NCI-H1092 (cell line): ENCODE measurements at regions not wholly inside any gene's neighbourhood (a gene's known extent, or its start where the extent isn't known, plus 50 kb on each side); places are given as distances from the start of the nearest gene placed in this dataset.
"Not testable (repeated sequence)": the region's sequence is repeated elsewhere in the genome, so short reads cannot be mapped to it uniquely, and the experiment has no call there.

Experiments used
- DNase-seq: peaks from one replicate; lab custom pipeline; 2025; lab: John Stamatoyannopoulos, UW

DNA sequence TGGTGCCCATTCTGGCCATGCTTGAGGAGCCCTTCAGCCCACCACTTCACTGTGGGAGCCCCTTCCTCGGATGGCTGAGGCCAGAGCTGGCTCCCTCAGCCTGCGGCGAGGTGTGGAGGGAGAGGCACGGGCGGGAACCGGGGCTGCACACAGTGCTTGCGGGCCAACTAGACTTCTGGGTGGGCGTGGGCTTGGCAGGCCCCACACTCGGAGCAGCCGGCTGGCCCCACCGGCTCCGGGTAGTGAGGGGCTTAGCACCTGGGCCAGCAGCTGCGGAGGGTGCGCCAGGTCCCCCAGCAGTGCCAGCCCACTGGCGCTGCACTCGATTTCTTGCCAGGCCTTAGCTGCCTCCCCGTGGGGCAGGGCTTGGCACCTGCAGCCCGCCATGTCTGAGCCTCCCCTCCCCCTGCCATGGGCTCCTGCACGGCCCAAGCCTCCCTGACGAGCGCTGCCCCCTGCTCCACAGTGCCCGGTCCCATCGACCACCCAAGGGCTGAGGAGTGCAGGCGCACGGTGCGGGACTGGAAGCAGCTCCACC is 554.2 kb downstream of the GABRG2 start:
- not testable (repeated sequence) for DNase-seq

- no peak for DNase-seq
These were observed 556.5 kb downstream of the GABRG2 start for GRCh38 chr5:162624110-162624509.

DNA sequence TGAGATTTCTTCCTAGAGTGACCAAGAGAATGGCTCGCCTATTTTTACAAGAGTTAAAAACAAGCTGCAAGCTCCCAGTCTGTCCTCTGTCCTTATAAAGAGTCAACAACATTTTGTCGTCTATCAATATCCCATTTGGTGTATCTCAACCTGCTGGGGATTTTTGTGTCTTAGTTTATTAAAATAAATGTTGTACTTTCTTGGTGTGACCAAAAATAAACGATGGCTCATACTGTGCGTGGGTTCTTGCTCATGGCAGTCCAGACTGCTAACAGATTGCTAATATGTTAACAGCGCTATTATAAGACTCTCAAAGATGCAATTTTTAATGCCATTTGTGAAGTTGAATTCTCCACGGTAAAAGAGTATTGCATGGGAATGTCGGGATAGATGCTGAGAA is 569.9 kb downstream of the GABRG2 start:
- DNase-seq: no peak

- no peak for DNase-seq
These were observed 571.3 kb downstream of the GABRG2 start for GRCh38 chr5:162638849-162639248.

DNA sequence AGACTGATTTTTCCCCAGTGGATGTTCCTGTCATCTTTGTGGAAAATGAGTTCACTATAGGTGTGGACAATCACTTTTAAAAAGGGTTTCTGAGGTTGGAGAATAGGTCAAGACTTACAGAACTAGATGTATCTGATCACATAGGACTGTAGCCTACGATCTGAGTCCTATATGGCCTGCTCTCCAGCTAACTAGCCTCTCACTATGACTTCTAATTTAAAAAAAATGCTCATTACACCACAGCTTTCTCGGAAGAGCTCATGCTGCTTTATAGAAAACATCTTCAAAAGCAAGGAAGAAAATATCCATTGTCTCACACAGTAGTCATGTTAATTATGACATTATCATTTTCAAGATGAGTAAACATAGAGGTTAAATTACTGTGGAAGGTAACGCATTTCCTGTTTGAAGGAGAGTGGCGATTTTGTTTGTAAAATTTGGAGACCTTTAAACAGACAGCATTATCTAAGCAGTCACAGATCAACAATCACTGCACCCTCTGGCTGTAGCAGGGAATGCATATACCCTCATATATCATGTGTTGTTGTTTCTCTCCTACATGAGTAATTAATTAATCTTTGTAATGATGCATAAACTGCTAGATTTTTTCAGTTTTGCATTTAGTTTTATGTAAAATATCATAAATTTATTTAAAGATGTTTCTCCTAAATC is 573.7 kb downstream of the GABRG2 start:
- DNase-seq: no peak

DNA sequence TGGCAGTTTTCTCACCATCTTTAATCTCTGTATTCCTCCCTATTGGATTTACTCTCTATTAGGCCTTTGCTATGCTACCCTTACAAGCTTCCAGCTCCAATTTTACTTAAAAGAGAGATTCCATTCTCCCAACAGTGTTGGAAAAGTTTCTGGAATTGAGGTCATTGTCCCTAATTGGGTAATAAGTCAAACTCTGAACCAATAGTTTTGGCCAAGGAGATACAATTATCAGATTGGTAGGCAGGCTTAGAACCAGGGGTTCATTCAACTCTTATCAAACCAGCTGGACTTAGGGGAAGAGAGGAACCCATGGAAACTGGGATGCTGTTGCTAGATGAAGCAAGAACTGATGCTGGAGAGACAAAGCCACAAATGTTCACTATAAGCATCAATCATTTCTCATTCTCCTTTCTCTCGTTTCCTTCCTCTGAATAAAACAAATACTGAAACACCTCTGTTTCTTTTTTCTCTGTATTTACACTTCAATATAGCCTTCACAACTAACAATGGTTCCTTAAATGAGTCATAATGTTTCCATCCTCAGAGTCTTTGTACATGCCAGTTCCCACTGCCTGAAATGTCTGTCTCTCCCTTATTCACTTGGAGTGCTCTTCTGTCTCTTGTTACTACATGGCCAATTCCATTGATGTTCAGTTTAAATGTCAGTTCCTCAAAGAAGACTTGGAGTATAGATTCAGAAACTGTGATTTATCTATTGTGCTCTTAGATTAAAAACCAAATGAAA is 587.3 kb downstream of the GABRG2 start:
- DNase-seq: no peak

DNA sequence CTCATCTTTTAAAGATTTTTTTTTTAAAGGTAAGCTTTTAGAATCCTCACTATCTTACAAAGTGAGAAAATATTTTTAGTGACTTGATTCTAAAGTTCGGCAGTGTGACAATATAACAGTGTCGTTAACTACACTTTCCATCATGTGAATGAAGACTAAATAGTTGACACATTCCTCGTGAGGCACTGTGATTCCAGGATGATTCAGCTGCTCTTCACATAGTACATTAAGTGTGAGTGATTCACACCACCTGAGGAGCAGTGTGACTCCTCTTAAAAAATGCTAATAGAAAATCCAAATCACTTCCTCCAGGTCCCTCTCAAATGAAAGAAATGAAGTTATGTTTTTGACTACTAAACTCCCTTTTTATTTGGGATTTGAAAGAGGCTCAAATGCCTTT is 589.5 kb downstream of the GABRG2 start:
- DNase-seq: no peak

GRCh38 chr5:162664846-162665245 is 597.3 kb downstream of the GABRG2 start:
- DNase-seq: no peak

- no peak for DNase-seq
These were observed 601.4 kb downstream of the GABRG2 start for GRCh38 chr5:162668926-162669325.

GRCh38 chr5:162672061-162672460 is 604.5 kb downstream of the GABRG2 start:
- DNase-seq: no peak

DNA sequence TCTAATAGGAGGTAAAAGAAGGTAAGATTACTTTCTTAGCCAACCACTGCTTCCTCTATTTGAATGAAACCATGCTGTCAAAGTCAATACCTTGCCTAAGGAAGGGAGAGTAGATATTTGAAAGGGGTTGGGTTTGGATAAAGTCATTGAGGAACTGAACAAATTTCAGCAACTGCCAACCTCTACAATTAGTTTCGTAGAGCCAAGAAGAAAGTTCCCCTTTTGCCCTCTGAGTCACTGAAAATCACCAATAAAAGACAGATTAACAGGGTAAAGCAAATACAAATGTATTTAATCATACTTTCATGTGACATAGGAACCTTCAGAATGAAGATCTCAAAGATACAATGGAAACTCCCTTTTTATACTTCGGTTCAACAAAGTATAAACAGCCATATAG is 615.7 kb downstream of the GABRG2 start:
- no peak for DNase-seq

GRCh38 chr5:162684145-162684544 is 616.6 kb downstream of the GABRG2 start:
- no peak for DNase-seq

DNA sequence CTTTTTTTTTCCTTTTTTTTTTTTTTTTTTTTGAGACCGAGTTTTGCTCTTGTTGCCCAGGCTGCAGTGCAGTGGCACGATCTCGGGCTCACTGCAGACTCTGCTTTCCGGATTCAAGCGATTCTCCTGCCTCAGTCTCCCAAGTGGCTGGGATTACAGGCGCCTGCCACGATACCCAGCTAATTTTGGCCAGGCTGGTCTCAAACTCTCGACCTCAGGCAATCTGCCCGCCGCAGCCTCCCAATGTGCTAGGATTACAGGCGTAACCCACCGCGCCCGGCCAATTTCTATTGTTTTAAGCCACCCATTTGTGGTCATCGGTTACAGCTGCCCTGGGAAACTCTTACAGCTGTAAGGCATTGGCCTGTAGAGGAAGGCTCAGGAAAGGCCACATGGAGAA is 617.7 kb downstream of the GABRG2 start:
- DNase-seq: no peak

DNA sequence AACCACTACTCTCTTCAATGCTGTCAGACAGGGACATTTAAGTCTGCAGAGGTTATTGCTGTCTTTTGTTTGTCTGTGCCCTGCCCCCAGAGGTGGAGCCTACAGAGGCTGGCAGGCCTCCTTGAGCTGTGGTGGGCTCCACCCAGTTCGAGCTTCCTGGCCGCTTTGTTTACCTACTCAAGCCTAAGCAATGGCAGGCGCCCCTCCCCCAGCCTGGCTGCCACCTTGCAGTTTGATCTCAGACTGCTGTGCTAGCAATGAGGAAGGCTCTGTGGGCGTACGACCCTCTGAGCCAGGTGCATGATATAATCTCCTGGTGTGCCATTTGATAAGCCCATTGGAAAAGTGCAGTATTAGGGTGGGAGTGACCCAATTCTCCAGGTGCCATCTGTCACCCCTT is 628.7 kb downstream of the GABRG2 start:
- DNase-seq: not testable (repeated sequence)

DNA sequence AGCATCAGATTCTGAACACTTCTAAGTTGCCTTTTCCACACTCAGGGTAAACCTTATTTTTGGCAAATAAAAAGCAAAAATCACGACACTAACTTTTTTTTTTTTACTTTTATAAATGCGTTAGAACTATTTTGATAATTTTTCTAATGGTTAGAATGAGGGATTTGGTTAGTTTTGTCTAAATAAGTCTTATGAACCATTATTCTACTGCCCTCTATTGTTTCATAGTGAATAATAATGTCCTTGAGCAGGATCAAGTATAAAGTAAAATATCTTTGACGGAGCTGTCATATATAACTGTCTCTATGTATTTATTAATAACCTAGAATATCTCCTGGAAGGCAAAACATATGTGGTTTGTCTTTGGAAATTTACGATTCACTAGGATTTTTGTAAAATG is 631.8 kb downstream of the GABRG2 start:
- DNase-seq: no peak

DNA sequence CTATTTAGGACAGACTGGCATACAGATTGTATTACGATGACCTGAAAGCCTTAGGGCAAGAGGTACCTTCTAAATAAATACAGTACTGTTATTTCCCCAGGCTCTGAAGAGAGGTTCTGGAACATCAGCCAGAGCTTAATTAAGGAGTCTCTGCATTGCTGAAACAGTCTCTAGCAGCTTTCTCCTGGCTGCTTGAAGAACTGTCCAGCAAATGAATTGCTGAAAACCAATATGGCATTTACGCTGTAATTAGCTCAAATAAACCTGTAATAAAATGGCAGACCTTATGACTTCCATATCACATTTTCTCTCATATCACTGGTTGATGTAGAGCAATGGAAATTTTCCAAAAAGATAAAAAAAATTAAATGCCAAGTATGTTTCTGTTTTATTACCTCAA is 636.3 kb downstream of the GABRG2 start:
- no peak for DNase-seq

GRCh38 chr5:162711244-162711643 is 643.7 kb downstream of the GABRG2 start:
- no peak for DNase-seq

- no peak for DNase-seq
These were observed 652.1 kb downstream of the GABRG2 start for GRCh38 chr5:162719720-162720119.

- DNase-seq: no peak
These were observed 653.6 kb downstream of the GABRG2 start for GRCh38 chr5:162721125-162721524.

DNA sequence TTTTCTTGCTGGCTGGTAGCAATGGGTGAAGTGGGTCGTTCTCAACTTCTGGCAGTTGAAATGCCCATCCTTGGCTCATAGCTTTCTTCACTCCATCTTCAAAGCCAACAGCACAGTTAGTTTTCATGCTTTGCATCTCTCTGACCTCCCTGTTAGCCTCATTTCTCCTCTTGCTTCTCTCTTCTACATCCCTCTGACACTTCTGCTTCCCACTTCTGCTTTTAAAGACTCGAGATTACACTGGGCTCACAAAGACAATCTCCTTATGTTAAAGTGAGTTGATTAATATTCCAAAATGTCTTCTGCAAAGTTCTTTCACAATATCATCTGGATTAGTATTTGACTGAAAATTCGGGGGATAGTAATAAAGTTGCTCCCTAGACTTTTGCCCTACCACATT is 684.8 kb upstream of the CCNG1 start:
- DNase-seq: no peak

DNA sequence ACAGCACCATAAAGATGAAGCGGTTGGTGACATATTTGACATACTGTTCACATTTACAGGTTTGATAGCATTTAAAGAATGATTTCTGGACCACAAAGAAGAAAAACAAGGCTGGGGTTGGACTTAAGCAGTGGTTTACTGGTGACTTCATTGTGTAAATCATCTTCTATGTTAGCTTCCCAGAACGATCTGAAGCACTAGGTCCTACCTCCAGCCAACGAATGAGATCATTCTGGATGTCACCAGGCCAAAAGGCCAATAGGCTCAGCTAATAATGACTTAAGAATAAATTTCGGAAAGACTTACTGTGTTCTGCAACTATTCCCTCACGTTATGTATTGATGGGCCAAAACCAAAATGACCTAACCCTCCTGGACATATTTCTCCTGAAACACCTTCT is 675.3 kb upstream of the CCNG1 start:
- no peak for DNase-seq

DNA sequence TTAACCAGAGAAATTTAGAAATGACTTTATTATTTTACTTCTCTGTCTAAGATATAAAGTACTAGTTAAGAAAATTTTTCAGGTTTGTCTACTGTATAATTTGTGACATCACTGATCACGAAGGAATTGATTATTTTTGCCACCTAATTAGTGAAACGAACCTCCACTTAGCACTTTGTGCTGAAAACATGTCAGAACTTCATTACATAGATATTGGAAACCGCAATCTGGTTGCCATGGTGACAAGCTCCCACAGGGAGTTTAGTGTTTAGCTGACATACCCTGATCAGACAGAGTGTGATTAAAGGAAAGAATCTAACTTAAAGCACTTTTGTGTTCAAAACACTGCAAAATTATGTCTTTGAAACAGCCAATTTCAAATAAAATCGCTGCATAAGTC is 668.4 kb upstream of the CCNG1 start:
- no peak for DNase-seq

DNA sequence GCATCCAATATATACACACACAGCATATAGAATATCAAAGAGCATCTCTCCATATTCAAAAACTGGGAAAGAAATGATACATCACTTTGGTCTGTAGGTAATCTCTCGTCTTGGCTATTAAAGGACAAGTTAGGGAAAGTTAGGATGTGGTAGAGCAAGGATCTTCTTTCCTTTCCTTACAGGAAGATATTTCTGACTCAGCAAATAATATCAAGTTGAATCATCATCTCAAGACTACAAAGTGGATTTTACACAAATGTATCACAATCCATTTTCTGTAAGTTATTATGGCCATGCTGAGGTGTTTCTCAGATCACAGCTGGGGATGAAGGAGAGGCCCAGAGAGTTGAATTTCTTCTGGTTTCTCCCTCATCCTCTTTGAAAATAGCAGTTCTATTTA is 651.7 kb upstream of the CCNG1 start:
- DNase-seq: no peak

- no peak for DNase-seq
These were observed 651.2 kb upstream of the CCNG1 start for GRCh38 chr5:162786234-162786633.
